Natural killer cell (primary cell): ENCODE measurements at regions not wholly inside any gene's neighbourhood (a gene's known extent, or its start where the extent isn't known, plus 50 kb on each side); places are given as distances from the start of the nearest gene placed in this dataset.

ENCODE experiments used
- ATAC-seq, 3 donors: fragments of 150-1000 bp in 2 of 3; fragments of 200-7000 bp in 1 of 3; cut with Tn5 transposase; 1 replicate in 1 of 3; 2 replicates in 2 of 3; pipeline ENCODE4 v1.10.0; 2021; ENCODE audit warnings: mild to moderate bottlenecking in 2 of 3, moderate library complexity in 2 of 3
- DNase-seq, 2 donors: peaks; one replicate each; pipeline versions ENCODE4 v3.0.0 to v3.0.0-alpha.2; 2013 to 2021; ENCODE audit warnings: mixed read lengths in 1 of 2
- H3K27ac ChIP-seq: one replicate; pipeline ENCODE4 v1.5.1; 2013; ENCODE audit warnings: mild to moderate bottlenecking, low read length
- H3K27me3 ChIP-seq: one replicate; pipeline ENCODE4 v1.6.1; 2013; ENCODE audit warnings: low read length; ENCODE audit not compliant: control insufficient read depth, insufficient read depth
- H3K36me3 ChIP-seq: one replicate; pipeline ENCODE4 v1.6.1; 2013; ENCODE audit warnings: low read length; ENCODE audit not compliant: control insufficient read depth, insufficient read depth
- H3K4me1 ChIP-seq: one replicate; pipeline ENCODE4 v1.6.1; 2013; ENCODE audit warnings: low read length; ENCODE audit not compliant: control insufficient read depth, insufficient read depth
- H3K4me3 ChIP-seq: one replicate; pipeline ENCODE4 v1.5.1; 2013; ENCODE audit warnings: low read length
- H3K9me3 ChIP-seq: one replicate; pipeline ENCODE4 v1.6.1; 2013; ENCODE audit warnings: low read length; ENCODE audit not compliant: control insufficient read depth, insufficient read depth
- H3K27ac Mint-ChIP-seq, 2 donors: one replicate each; pipeline ENCODE4 v1.8.0; 2022; ENCODE audit warnings: mild to moderate bottlenecking in 2 of 2, mixed read lengths in 2 of 2, moderate library complexity in 1 of 2
- H3K27me3 Mint-ChIP-seq, 2 donors: one replicate each; pipeline ENCODE4 v1.8.0; 2022; ENCODE audit warnings: low read depth in 2 of 2, mixed read lengths in 2 of 2
- H3K36me3 Mint-ChIP-seq: one replicate; pipeline ENCODE4 v1.8.0; 2022; ENCODE audit warnings: mixed read lengths
- H3K4me1 Mint-ChIP-seq, 2 donors: one replicate each; pipeline ENCODE4 v1.8.0; 2022; ENCODE audit warnings: mixed read lengths in 2 of 2
- H3K4me3 Mint-ChIP-seq: one replicate; pipeline ENCODE4 v1.8.0; 2022; ENCODE audit warnings: mild to moderate bottlenecking, moderate library complexity, mixed read lengths
- H3K9me3 Mint-ChIP-seq, 2 donors: one replicate each; pipeline ENCODE4 v1.8.0; 2022; ENCODE audit warnings: mixed read lengths in 2 of 2
- WGBS: methylation state at CpG from one replicate; pipeline ENCODE4 v1.1.7; 2013; ENCODE audit warnings: missing lambda C conversion rate; ENCODE audit not compliant: insufficient coverage; 5-methylcytosine and 5-hydroxymethylcytosine counted together
- intact Hi-C: fragments of 100-400 bp; cut with micrococcal nuclease; formaldehyde crosslinking; loops from one replicate; pipeline ENCODE4 v1.14.2; 2022
- TF ChIP-seq, protein P1 (sequence below): fragments of 200-600 bp; IDR thresholded peaks from one replicate; pipeline ENCODE4 v1.8.0; 2022; ENCODE audit warnings: antibody characterized with exemption

DNA sequence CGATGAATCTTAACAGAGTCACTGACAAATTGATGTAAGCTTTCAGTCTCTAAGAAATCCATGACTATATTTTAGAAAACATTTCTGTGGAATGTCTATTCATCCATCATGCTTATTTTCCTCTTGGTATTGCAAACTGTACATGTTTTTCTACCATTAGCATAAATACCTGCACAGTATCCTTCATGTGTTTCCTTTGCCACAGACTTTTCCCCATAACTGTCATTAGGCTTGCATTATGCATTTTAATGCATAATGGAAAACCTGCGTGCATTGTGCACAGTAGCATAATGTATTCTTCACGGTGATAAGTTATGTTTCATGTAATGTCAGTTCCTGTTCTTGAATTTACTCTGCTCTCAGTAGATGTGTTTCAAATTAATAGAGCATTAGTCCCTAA lies 403.1 kb upstream of the EPHA3 start:
- DNase-seq (no peak), ATAC-seq (no peak)
- TF ChIP-seq, protein P1, sequence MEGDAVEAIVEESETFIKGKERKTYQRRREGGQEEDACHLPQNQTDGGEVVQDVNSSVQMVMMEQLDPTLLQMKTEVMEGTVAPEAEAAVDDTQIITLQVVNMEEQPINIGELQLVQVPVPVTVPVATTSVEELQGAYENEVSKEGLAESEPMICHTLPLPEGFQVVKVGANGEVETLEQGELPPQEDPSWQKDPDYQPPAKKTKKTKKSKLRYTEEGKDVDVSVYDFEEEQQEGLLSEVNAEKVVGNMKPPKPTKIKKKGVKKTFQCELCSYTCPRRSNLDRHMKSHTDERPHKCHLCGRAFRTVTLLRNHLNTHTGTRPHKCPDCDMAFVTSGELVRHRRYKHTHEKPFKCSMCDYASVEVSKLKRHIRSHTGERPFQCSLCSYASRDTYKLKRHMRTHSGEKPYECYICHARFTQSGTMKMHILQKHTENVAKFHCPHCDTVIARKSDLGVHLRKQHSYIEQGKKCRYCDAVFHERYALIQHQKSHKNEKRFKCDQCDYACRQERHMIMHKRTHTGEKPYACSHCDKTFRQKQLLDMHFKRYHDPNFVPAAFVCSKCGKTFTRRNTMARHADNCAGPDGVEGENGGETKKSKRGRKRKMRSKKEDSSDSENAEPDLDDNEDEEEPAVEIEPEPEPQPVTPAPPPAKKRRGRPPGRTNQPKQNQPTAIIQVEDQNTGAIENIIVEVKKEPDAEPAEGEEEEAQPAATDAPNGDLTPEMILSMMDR: no peak
- H3K4me1 ChIP-seq: no peaks in the 10 kb centered on the region
- H3K27me3 ChIP-seq: no peaks in the 10 kb centered on the region
- Mint-ChIP-seq H3K36me3 (peaks cover 9% of the 10 kb centered on the region), H3K4me3 (no peak overlapping the region), H3K27me3 (no peaks in the 10 kb centered on the region), H3K9me3 (peaks cover 14 to 19% of the 10 kb centered on the region in 2 donors), H3K27ac (no peak overlapping the region), H3K4me1 (no peaks in the 10 kb centered on the region)
- no peak overlapping the region for H3K27ac ChIP-seq
- no peaks in the 10 kb centered on the region for H3K36me3 ChIP-seq
- H3K4me3 ChIP-seq: no peak overlapping the region
- intact Hi-C loops: no loop called here
- WGBS: 83% methylated on average over 3 of the region's 3 CpGs
- H3K9me3 ChIP-seq: no peaks in the 10 kb centered on the region

DNA sequence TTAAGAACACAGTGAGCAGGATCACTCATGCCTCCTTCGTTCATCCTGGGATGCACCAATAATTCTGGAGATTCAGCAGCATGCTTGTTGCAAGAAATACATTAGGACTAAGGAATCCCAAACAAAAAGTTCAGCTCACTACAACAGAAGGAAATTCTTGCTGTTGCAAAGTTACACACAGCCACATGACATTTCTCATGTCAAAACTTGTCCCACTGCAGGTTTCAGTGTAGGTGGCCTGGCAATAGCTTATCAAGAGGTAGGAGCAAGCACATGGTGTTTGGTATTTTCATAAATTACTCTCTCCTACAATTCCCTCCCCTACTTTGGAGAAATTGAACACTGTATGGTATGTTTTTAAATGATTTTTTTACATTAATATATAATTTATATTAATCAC lies 399.6 kb upstream of the EPHA3 start:
- H3K9me3 Mint-ChIP-seq: peaks cover 14 to 20% of the 10 kb centered on the region in 2 donors
- Histone ChIP-seq H3K4me1 (no peaks in the 10 kb centered on the region), H3K4me3 (no peak overlapping the region), H3K27me3 (no peaks in the 10 kb centered on the region), H3K27ac (no peak overlapping the region), H3K9me3 (peaks cover 7% of the 10 kb centered on the region), H3K36me3 (no peaks in the 10 kb centered on the region)
- H3K36me3 Mint-ChIP-seq: peaks cover 9% of the 10 kb centered on the region
- H3K27me3 Mint-ChIP-seq: no peaks in the 10 kb centered on the region
- no peaks in the 10 kb centered on the region for H3K4me1 Mint-ChIP-seq
- DNase-seq (no peak), ATAC-seq (no peak)
- 62% methylated on average over 1 of the region's 1 CpG for WGBS
- intact Hi-C loops: no loop called here
- no peak overlapping the region for H3K4me3 Mint-ChIP-seq
- TF ChIP-seq, protein P1: no peak
- no peak overlapping the region for H3K27ac Mint-ChIP-seq

DNA sequence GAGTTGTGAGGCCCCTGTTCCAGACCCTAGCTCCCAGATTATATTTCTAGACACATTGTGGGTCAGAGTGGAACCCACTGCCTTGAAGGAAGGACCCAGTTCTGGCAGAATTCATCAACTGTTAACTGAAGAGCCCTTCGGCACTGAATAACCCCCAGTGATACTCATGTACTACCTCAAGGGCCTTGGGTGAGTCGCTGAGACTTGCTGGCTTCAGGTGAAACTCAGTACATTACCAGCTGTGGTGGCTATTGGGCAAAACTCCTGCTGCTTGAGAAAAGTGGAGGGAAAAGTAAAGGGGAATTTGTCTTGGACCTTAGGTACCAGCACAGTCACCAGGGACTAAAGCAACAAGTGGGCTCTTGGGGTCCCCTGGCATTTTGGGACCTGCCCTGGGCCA lies 394.9 kb upstream of the EPHA3 start:
- Mint-ChIP-seq H3K9me3 (peaks cover 18 to 32% of the 10 kb centered on the region in 2 donors), H3K4me3 (no peak overlapping the region), H3K36me3 (peaks cover 11% of the 10 kb centered on the region), H3K27ac (no peak overlapping the region), H3K27me3 (no peaks in the 10 kb centered on the region), H3K4me1 (no peaks in the 10 kb centered on the region)
- H3K36me3 ChIP-seq: no peaks in the 10 kb centered on the region
- no peaks in the 10 kb centered on the region for H3K27me3 ChIP-seq
- intact Hi-C loops: no loop called here
- no peak overlapping the region for H3K27ac ChIP-seq
- ATAC-seq (no peak), DNase-seq (no peak)
- H3K4me3 ChIP-seq: no peak overlapping the region
- TF ChIP-seq, protein P1: no peak
- H3K9me3 ChIP-seq: peaks cover 13% of the 10 kb centered on the region
- 97% methylated on average over 2 of the region's 2 CpGs for WGBS
- H3K4me1 ChIP-seq: no peaks in the 10 kb centered on the region

DNA sequence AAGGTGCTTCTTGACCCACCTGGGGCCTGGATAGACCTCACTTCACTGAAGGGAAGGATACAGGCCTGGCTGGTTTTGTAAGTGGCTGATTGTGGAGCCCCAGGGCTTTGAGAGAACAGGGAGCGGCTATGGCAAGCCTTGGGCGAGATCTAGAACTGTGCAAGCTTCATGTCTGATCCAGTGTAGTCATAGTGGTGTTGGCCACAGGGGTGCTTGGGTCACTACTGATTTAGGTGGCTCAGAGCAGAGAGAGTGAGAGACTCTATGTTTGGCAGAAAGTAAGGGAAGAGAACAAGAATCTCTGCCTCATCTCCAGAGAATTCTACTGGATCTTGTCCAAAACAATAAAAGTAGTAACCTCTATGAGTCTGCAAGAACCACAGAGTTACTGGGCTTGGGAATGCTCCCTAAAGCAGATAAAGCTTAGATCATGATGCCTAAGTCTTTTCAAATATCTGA lies 394.2 kb upstream of the EPHA3 start:
- TF ChIP-seq, protein P1: no peak
- peaks cover 17 to 32% of the 10 kb centered on the region in 2 donors for H3K9me3 Mint-ChIP-seq
- H3K36me3 Mint-ChIP-seq: peaks cover 11% of the 10 kb centered on the region
- Histone ChIP-seq H3K4me1 (no peaks in the 10 kb centered on the region), H3K27me3 (no peaks in the 10 kb centered on the region), H3K9me3 (peaks cover 13% of the 10 kb centered on the region), H3K36me3 (no peaks in the 10 kb centered on the region), H3K27ac (no peak overlapping the region), H3K4me3 (no peak overlapping the region)
- WGBS: 84% methylated on average over 2 of the region's 2 CpGs
- ATAC-seq (no peak), DNase-seq (no peak)
- H3K27ac Mint-ChIP-seq: no peak overlapping the region
- no peaks in the 10 kb centered on the region for H3K27me3 Mint-ChIP-seq
- no peak overlapping the region for H3K4me3 Mint-ChIP-seq
- H3K4me1 Mint-ChIP-seq: no peaks in the 10 kb centered on the region
- intact Hi-C loops: no loop called here
